ENCODE measurements at regions not wholly inside any gene's neighbourhood (a gene's known extent, or its start where the extent isn't known, plus 50 kb on each side); places are given as distances from the start of the nearest gene placed in this dataset.
A peak's percentile ranks its signal among the peaks of the same experiment; 100 is the strongest.
"Not testable (repeated sequence)": the region's sequence is repeated elsewhere in the genome, so short reads cannot be mapped to it uniquely, and the experiment has no call there.

DNA sequence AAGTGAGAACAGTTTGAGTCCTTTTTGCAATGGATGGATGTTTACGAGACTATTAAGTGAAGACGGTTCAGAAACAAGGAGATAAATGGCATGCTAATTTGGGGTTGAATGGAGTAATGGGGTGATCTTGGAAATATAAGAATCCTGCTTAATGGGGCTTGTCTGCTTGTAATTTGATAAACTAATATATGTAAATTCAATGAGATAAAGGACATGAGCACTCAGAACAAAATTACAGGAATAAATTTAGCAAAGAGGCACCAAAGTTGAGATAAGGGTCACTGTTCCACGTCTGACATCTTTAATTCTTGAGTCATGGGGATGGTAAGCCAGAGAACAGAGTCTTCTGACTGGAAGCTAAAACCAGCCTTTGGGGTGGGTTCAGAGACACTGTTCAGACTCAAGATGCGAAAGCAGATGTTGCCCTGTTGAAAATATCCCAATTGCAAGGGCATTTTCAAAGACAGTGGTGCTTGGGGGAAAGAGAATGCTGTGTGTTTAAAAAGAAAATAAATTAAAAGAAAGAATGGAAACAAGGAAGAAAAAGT lies 67.8 kb upstream of the CHRNB4 start:
- Histone ChIP-seq H3K36me3 (replicated peaks in 1 of 2; ENCODE audit: insufficient read depth in 1 of 2, low read depth in 2 of 2) (no peaks in the 10 kb centered on the region), H3K9me3 (no peaks in the 10 kb centered on the region), H3K4me1 (peaks cover 7% of the 10 kb centered on the region), H3K27me3 (no peaks in the 10 kb centered on the region), H3K4me3 (no peak overlapping the region), H3K27ac (no peak overlapping the region)
- 74 to 83% methylated on average over 4 of the region's 4 CpGs for WGBS, 2 donors
- no peak for ATAC-seq
- DNase-seq: no peak
- intact Hi-C loops (cut with DNase I): loop anchor here (10.0 kb wide), 1 partner anchor 84 kb away; the partner anchor contains the start of gene CHRNA3
- TF ChIP-seq, protein P1, sequence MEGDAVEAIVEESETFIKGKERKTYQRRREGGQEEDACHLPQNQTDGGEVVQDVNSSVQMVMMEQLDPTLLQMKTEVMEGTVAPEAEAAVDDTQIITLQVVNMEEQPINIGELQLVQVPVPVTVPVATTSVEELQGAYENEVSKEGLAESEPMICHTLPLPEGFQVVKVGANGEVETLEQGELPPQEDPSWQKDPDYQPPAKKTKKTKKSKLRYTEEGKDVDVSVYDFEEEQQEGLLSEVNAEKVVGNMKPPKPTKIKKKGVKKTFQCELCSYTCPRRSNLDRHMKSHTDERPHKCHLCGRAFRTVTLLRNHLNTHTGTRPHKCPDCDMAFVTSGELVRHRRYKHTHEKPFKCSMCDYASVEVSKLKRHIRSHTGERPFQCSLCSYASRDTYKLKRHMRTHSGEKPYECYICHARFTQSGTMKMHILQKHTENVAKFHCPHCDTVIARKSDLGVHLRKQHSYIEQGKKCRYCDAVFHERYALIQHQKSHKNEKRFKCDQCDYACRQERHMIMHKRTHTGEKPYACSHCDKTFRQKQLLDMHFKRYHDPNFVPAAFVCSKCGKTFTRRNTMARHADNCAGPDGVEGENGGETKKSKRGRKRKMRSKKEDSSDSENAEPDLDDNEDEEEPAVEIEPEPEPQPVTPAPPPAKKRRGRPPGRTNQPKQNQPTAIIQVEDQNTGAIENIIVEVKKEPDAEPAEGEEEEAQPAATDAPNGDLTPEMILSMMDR (IDR thresholded peaks at IDR 0.05): no peak

DNA sequence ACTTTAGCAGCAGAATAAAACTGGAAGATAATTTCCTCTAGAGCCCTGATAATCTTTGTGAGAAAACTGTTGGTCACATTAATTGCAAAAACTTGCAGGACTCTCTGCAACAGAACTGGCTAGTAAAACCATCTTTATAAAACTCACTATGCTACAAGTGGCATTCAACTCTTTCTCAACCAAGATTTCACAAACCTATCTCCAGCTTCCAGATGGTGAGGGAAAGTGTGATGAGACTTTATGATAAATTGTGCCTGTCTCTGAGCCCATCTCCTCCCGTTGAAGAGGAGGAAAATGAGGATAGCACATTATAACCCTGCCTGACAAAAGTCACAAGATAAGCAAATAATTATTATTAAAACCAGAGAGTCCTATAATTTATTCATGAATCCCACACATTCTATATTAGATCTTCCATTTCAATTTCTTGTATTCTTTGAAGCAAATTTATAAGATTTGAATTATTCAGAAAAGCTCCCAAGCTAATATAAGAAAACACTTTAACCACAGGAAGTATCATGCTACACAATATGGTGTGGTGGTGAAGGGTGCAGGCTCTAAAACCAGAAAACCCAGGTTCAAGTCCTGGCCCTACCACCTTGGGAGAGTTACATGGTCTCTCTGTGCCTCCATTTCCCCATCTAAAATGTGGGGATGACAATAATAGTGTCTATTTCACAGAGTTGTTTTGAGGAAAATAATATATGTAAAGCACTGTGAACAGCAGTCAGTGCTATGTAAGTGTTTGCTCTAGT lies 65.6 kb upstream of the CHRNB4 start:
- intact Hi-C loops (cut with DNase I): loop anchor here (10.0 kb wide), 1 partner anchor 82 kb away; the partner anchor contains the start of gene CHRNA3

DNA sequence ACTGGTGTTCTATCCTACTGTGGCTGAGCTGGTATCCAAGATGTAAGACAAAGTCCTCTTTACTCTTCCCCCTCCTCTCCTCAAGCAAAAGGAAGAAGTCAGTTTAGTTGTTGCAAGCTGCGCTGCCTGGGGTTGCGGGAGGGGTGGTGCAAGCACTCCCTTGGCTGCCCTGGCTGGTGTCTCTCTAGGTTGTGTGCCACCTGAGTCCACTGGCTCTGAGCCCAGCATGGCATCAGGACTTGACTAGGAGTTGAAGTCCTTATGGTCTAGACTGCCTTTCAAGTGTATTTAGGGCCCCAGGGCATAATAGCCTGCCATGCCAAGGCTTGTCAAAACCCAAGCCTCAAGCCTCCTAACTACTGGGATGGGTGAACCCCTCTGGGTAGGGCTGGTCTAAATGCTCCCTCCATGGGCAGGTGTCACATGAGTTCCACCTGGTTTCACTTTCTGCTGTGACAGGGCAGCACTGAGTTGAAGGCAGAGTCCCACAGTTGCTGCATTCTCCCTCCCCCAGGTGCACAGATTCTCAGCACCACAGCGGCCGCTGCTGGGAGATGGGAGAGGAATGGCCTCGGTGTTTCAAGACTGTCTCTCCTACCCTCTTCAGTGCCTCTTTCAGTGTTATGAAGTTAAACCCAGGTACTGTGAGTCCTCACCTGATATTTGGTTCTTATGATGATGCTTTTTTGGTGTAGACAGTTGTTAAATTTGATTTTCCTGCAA lies 62.5 kb upstream of the CHRNB4 start:
- H3K36me3 ChIP-seq (replicated peaks in 1 of 2; ENCODE audit: insufficient read depth in 1 of 2, low read depth in 2 of 2); H3K4me1 ChIP-seq; H3K27me3 ChIP-seq; ATAC-seq; H3K9me3 ChIP-seq; H3K4me3 ChIP-seq: not testable (repeated sequence)
- TF ChIP-seq, protein P1 (IDR thresholded peaks at IDR 0.05): peak in 2 of 7 experiments; percentile 10 to 14
- 57 to 70% methylated on average over 5 of the region's 5 CpGs for WGBS, 2 donors
- peak overlapping the region in 2 of 4 donors; percentile 4 to 16 for H3K27ac ChIP-seq
- intact Hi-C loops (cut with DNase I): loop anchor here (10.0 kb wide), 1 partner anchor 79 kb away; the partner anchor contains the start of gene CHRNA3
- DNase-seq: peak; percentile 25 to 78 (median 36)

More for the DNA sequence above, 65.6 kb upstream of the CHRNB4 start:
- not testable (repeated sequence) for H3K9me3 ChIP-seq; ATAC-seq; H3K27me3 ChIP-seq; H3K27ac ChIP-seq; H3K4me3 ChIP-seq; DNase-seq; H3K36me3 ChIP-seq (replicated peaks in 1 of 2; ENCODE audit: insufficient read depth in 1 of 2, low read depth in 2 of 2); H3K4me1 ChIP-seq
- 40 to 48% methylated on average over 1 of the region's 1 CpG for WGBS, 2 donors

DNA sequence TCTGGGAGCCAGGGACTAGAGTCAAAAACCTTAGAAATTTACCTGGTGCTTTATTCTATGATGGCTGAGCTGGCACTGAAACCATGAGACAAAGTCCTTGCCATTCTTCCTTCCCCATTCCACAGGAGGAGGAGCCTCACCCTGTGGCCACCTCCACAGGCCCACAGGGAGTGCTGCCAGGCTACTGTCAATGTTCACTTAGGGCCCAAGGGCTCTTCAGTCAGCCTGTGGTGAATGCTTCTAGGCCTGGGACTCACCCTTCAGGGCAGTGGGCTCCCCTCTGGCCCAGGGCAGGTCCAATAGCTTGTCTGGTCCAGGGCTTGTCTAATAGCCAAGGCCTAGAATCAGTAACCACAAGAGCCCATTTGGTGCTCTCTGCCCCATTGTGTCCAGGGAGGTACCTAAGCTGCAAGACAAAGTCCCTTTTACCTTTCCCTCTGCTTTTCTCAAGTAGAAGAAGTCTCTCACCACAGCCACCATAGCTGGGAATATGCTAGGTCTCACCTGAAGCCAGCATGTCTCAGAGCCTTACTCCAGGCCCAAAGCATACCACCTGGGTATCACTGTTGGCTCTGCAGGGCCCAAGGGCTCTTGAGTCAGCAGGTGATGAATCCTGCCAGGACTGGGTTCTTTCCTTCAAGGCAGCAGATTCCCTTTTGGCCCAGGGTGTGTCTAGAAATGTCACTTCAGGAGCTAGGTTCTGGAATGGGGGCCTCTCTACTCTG lies 61.8 kb upstream of the CHRNB4 start:
- ATAC-seq: no peak
- no peaks in the 10 kb centered on the region for H3K36me3 ChIP-seq (replicated peaks in 1 of 2; ENCODE audit: insufficient read depth in 1 of 2, low read depth in 2 of 2)
- intact Hi-C loops (cut with DNase I): loop anchor here (10.0 kb wide), 1 partner anchor 78 kb away; the partner anchor contains the start of gene CHRNA3

More for the DNA sequence above, 61.8 kb upstream of the CHRNB4 start:
- H3K27ac ChIP-seq: peak overlapping the region in 2 of 4 donors; percentile 4 to 16
- no peaks in the 10 kb centered on the region for H3K27me3 ChIP-seq
- H3K4me3 ChIP-seq: no peak overlapping the region
- no peaks in the 10 kb centered on the region for H3K9me3 ChIP-seq
- no peak for TF ChIP-seq POLR2A (IDR thresholded peaks at IDR 0.05)
- TF ChIP-seq, protein P1 (IDR thresholded peaks at IDR 0.05): no peak
- DNase-seq: no peak
- H3K4me1 ChIP-seq: no peaks in the 10 kb centered on the region

Data from body of pancreas (tissue), 4 donors.